GM12878 (cell line): ENCODE measurements at regions not wholly inside any gene's neighbourhood (a gene's known extent, or its start where the extent isn't known, plus 50 kb on each side); places are given as distances from the start of the nearest gene placed in this dataset.

Source experiments
- ATAC-seq: fragments of 200-7000 bp; cut with Tn5 transposase; 3 replicates; pipeline ENCODE4 v1.9.1; 2020; ENCODE audit warnings: mild to moderate bottlenecking, moderate library complexity
- BruUV-seq: library from RNA; stranded (reverse); fragments of 400-500 nt; replicated peaks from 2 replicates; lab custom pipeline; 2021; lab: Mats Ljungman, UMichigan
- CTCF ChIA-PET: fragments of 300-600 bp; sonication (Branson Sonifier 250); formaldehyde crosslinking; extraction: SDS; loops from one replicate; lab custom pipeline; 2021; ENCODE audit warnings: inconsistent platforms; lab: Yijun Ruan, JAX
- POLR2A ChIA-PET: fragments of 350-600 bp; formaldehyde crosslinking; extraction: SDS; loops from one replicate; lab custom pipeline; 2021; ENCODE audit warnings: inconsistent platforms; lab: Charles Lee
- RAD21 ChIA-PET: fragments of 300-600 bp; sonication (Branson Sonifier 250); formaldehyde crosslinking; loops from one replicate; lab custom pipeline; 2023; ENCODE audit warnings: antibody characterized with exemption; ENCODE audit not compliant: unreplicated experiment; lab: Charles Lee
- SMC1A ChIA-PET: fragments of 300-600 bp; sonication (Branson Sonifier 250); formaldehyde crosslinking; loops from one replicate; lab custom pipeline; 2023; ENCODE audit not compliant: unreplicated experiment, uncharacterized antibody; lab: Charles Lee
- DNase-seq: peaks from one replicate; pipeline ENCODE4 v3.0.0-alpha.2; 2011; ENCODE audit warnings: low read depth, low spot score
- FAIRE-seq: peaks from 3 replicates; lab custom pipeline; 2011; peaks lifted over from hg19 to GRCh38; lab: Jason Lieb, UNC
- H2AFZ ChIP-seq: 2 replicates; pipeline ENCODE4 v1.6.0; 2011; ENCODE audit warnings: low read depth, low read length, control low read depth; ENCODE audit not compliant: control insufficient read depth
- H3K27ac ChIP-seq: 2 replicates; pipeline ENCODE4 v1.5.1; 2011; ENCODE audit warnings: control low read depth; ENCODE audit not compliant: control insufficient read depth, insufficient read depth
- H3K27me3 ChIP-seq, 2 experiments: replicated peaks in 1 of 2; 2 replicates each; pipeline versions ENCODE4 v1.6.0 to v1.6.1; 2011; ENCODE audit warnings: low read length in 1 of 2; ENCODE audit not compliant: control insufficient read depth in 2 of 2, insufficient read depth in 2 of 2
- H3K36me3 ChIP-seq, 2 experiments: 2 replicates each; pipeline ENCODE4 v1.5.1; 2011; ENCODE audit warnings: low read length in 1 of 2; ENCODE audit not compliant: control insufficient read depth in 2 of 2, insufficient read depth in 2 of 2
- H3K4me1 ChIP-seq: 2 replicates; pipeline ENCODE4 v1.6.1; 2011; ENCODE audit warnings: mild to moderate bottlenecking, low read length, moderate library complexity, mixed read lengths; ENCODE audit not compliant: control insufficient read depth, insufficient read depth
- H3K4me2 ChIP-seq: 2 replicates; pipeline ENCODE4 v1.6.0; 2011; ENCODE audit warnings: control low read depth; ENCODE audit not compliant: control insufficient read depth, insufficient read depth
- H3K4me3 ChIP-seq: fragments of 200-600 bp; sonication (generic); 2 replicates; pipeline ENCODE4 v1.5.1; 2016
- H3K79me2 ChIP-seq: 2 replicates; pipeline ENCODE4 v1.6.0; 2011; ENCODE audit warnings: low read length; ENCODE audit not compliant: control insufficient read depth, insufficient read depth
- H3K9ac ChIP-seq: 2 replicates; pipeline ENCODE4 v1.8.0; 2011; ENCODE audit warnings: low read length, control low read depth, mixed read lengths; ENCODE audit not compliant: control insufficient read depth, insufficient read depth
- H3K9me3 ChIP-seq: replicated peaks from 3 replicates; pipeline ENCODE4 v1.5.1; 2011; ENCODE audit warnings: mild to moderate bottlenecking, low read length; ENCODE audit not compliant: control insufficient read depth, insufficient read depth
- H4K20me1 ChIP-seq: 2 replicates; pipeline ENCODE4 v1.6.0; 2011; ENCODE audit not compliant: control insufficient read depth, insufficient read depth
- ATF2 ChIP-seq: IDR thresholded peaks from 2 replicates; pipeline ENCODE4 v1.6.1; 2012; ENCODE audit warnings: low read length, inconsistent platforms
- ATF7 ChIP-seq: fragments of 450-650 bp; IDR thresholded peaks from 2 replicates; pipeline ENCODE4 v1.6.1; 2016; ENCODE audit warnings: low read depth, mild to moderate bottlenecking
- CHD1 ChIP-seq: IDR thresholded peaks from 2 replicates; pipeline ENCODE4 v1.6.1; 2012; ENCODE audit warnings: low read depth, low read length, improper control_type of control experiment
- CHD2 ChIP-seq: IDR thresholded peaks from 2 replicates; pipeline ENCODE4 v1.6.1; 2011; ENCODE audit warnings: low read depth, low read length, improper control_type of control experiment, borderline replicate concordance
- EGR1 ChIP-seq, 2 experiments: IDR thresholded peaks; 1 replicate in 1 of 2; 2 replicates in 1 of 2; pipeline ENCODE4 v1.6.1; 2011 to 2012; ENCODE audit warnings: low read depth in 2 of 2, low read length in 2 of 2, borderline replicate concordance in 1 of 2, mild to moderate bottlenecking in 1 of 2, moderate library complexity in 1 of 2
- FOXK2 ChIP-seq: fragments of 450-650 bp; IDR thresholded peaks from 2 replicates; pipeline ENCODE4 v1.6.1; 2017; ENCODE audit warnings: mild to moderate bottlenecking, moderate library complexity
- HSF1 ChIP-seq: fragments of 150-350 bp; IDR thresholded peaks from 2 replicates; pipeline ENCODE4 v1.6.1; 2014; ENCODE audit warnings: mild to moderate bottlenecking, low read depth, low read length
- NR2C1 ChIP-seq: fragments of 450-650 bp; IDR thresholded peaks from 2 replicates; pipeline ENCODE4 v1.6.1; 2017; ENCODE audit warnings: antibody characterized with exemption, mild to moderate bottlenecking, moderate library complexity
- RELB ChIP-seq: fragments of 450-650 bp; IDR thresholded peaks from 2 replicates; pipeline ENCODE4 v1.6.1; 2017; ENCODE audit warnings: low read depth, mild to moderate bottlenecking, moderate library complexity
- SPI1 ChIP-seq: IDR thresholded peaks from 2 replicates; pipeline ENCODE4 v1.6.1; 2011; ENCODE audit warnings: low read depth, mild to moderate bottlenecking, low read length, moderate library complexity, borderline replicate concordance; ENCODE audit not compliant: insufficient read depth
- STAT3 ChIP-seq: IDR thresholded peaks from 2 replicates; pipeline ENCODE4 v1.6.1; 2011; ENCODE audit warnings: low read depth, low read length, improper control_type of control experiment
- SUPT20H ChIP-seq: IDR thresholded peaks from 2 replicates; pipeline ENCODE4 v1.6.1; 2011; ENCODE audit warnings: low read depth, mild to moderate bottlenecking, low read length, moderate library complexity, borderline replicate concordance; ENCODE audit not compliant: control insufficient read depth
- TBL1XR1 ChIP-seq: IDR thresholded peaks from 2 replicates; pipeline ENCODE4 v1.6.1; 2012; ENCODE audit warnings: low read depth, low read length, improper control_type of control experiment
- TCF3 ChIP-seq: IDR thresholded peaks from 2 replicates; pipeline ENCODE4 v1.6.1; 2012; ENCODE audit warnings: low read depth, mild to moderate bottlenecking, low read length, borderline replicate concordance; ENCODE audit not compliant: insufficient read depth
- ZNF217 ChIP-seq: fragments of 450-650 bp; IDR thresholded peaks from 2 replicates; pipeline ENCODE4 v1.6.1; 2017; ENCODE audit warnings: antibody characterized with exemption, mild to moderate bottlenecking
- ZNF24 ChIP-seq: fragments of 450-650 bp; IDR thresholded peaks from 2 replicates; pipeline ENCODE4 v1.6.1; 2017; ENCODE audit warnings: antibody characterized with exemption, mild to moderate bottlenecking
- ZNF592 ChIP-seq: fragments of 450-650 bp; IDR thresholded peaks from 2 replicates; pipeline ENCODE4 v1.6.1; 2017; ENCODE audit warnings: mild to moderate bottlenecking, moderate library complexity
- WGBS: methylation state at CpG from one replicate; pipeline ENCODE4 v1.1.6; 2016; ENCODE audit warnings: low lambda C conversion rate; ENCODE audit not compliant: insufficient replicate concordance, insufficient coverage; ENCODE audit errors: missing lambda C conversion rate; 5-methylcytosine and 5-hydroxymethylcytosine counted together
- in situ Hi-C: fragments of 300-500 bp; cut with MboI; formaldehyde crosslinking; loops from 9 replicates; pipeline ENCODE4 v1.14.3; 2018; ENCODE audit warnings: mixed read lengths
- intact Hi-C: fragments of 100-400 bp; cut with micrococcal nuclease; formaldehyde crosslinking; loops from one replicate; pipeline ENCODE4 v1.14.2; 2022; ENCODE audit not compliant: unreplicated experiment

GRCh38 chr11:33569333-33569732 is 131.3 kb downstream of the C11orf91 start:
- POLR2A ChIA-PET = no interaction called here
- RAD21 ChIA-PET = no interaction called here
- ATAC-seq (no peak), DNase-seq (no peak), FAIRE-seq (no peak)
- intact Hi-C loops = no loop called here
- H3K27ac ChIP-seq = no peak overlapping the region
- H3K9ac ChIP-seq = no peak overlapping the region
- CTCF ChIA-PET = no interaction called here
- SMC1A ChIA-PET = interaction anchor here (1.3 kb wide), 1 partner anchor 25 kb away, joined by 3 read pairs; no protein-coding TSS in a partner anchor
- H3K27me3 ChIP-seq = peaks cover 0 to 2% of the 10 kb centered on the region in 2 experiments; a peak in 2 of 4 replicates
- no peak overlapping the region for H3K4me3 ChIP-seq
- whole genome bisulfite sequencing = 27% methylated on average over 4 of the region's 4 CpGs
- no peaks in the 10 kb centered on the region for H3K4me1 ChIP-seq
- H3K36me3 ChIP-seq = no peaks in the 10 kb centered on the region
- no peak overlapping the region for H2AFZ ChIP-seq
- peaks cover 3% of the 10 kb centered on the region; the same call in 2 of the 3 replicates for H3K9me3 ChIP-seq
- in situ Hi-C loops = no loop called here
- H3K4me2 ChIP-seq = no peak overlapping the region
- H3K79me2 ChIP-seq = no peaks in the 10 kb centered on the region
- no peaks in the 10 kb centered on the region for H4K20me1 ChIP-seq
- BruUV-seq = no TSS peak
- TF ChIP-seq SPI1 = no peak
- TF ChIP-seq ZNF24 = no peak
- no peak for TF ChIP-seq EGR1 (IDR thresholded peaks at IDR 0.05; ENCODE audit: borderline replicate concordance in 1 of 2, low read depth in 2 of 2, low read length in 2 of 2)
- no peak for TF ChIP-seq CHD1
- TF ChIP-seq RELB = no peak
- no peak for TF ChIP-seq TBL1XR1
- TF ChIP-seq ATF7 = no peak
- TF ChIP-seq TCF3 = no peak
- TF ChIP-seq ATF2 = no peak
- TF ChIP-seq NR2C1 = no peak
- TF ChIP-seq CHD2 = no peak
- no peak for TF ChIP-seq HSF1
- no peak for TF ChIP-seq ZNF217
- no peak for TF ChIP-seq ZNF592
- no peak for TF ChIP-seq FOXK2
- TF ChIP-seq STAT3 = no peak
- no peak for TF ChIP-seq SUPT20H
